Esophagus muscularis mucosa (tissue), 3 donors: ENCODE measurements at regions not wholly inside any gene's neighbourhood (a gene's known extent, or its start where the extent isn't known, plus 50 kb on each side); places are given as distances from the start of the nearest gene placed in this dataset.

Source experiments
- CTCF ChIP-seq, 3 experiments: fragments of 200-600 bp in 2 of 3; fragments of 450-650 bp in 1 of 3; sonication (generic) in 2 of 3; IDR thresholded peaks; one replicate each; pipeline ENCODE4 v1.5.1; 2017 to 2019; ENCODE audit warnings: antibody characterized with exemption in 3 of 3, mild to moderate bottlenecking in 2 of 3, moderate library complexity in 1 of 3
- POLR2A ChIP-seq: fragments of 450-650 bp; IDR thresholded peaks from one replicate; pipeline ENCODE4 v1.6.1; 2017; ENCODE audit warnings: antibody characterized with exemption, moderate library complexity, mild to moderate bottlenecking, low read depth
- POLR2AphosphoS5 ChIP-seq, 2 donors: sonication (generic); formaldehyde crosslinking; IDR thresholded peaks; one replicate each; pipeline ENCODE4 v1.6.1; 2017; ENCODE audit warnings: antibody characterized with exemption in 2 of 2

GRCh38 chr2:217604527-217605194, 398.1 kb downstream of the TNS1 start:
- TF ChIP-seq POLR2AphosphoS5 (IDR thresholded peaks at IDR 0.05) = no peak
- no peak for TF ChIP-seq POLR2A
- TF ChIP-seq CTCF (IDR thresholded peaks at IDR 0.05) = no peak
